H9 (cell line): ENCODE measurements at regions not wholly inside any gene's neighbourhood (a gene's known extent, or its start where the extent isn't known, plus 50 kb on each side); places are given as distances from the start of the nearest gene placed in this dataset.

Experiments
- DNase-seq: peaks from one replicate; pipeline ENCODE4 v3.0.0-alpha.2; 2017
- H2AFZ ChIP-seq: one replicate; pipeline ENCODE4 v1.6.1; 2013; ENCODE audit warnings: mild to moderate bottlenecking, low read length, control low read depth, moderate library complexity
- H2AK5ac ChIP-seq: 2 replicates; pipeline ENCODE4 v1.6.1; 2013; ENCODE audit warnings: low read length, control low read depth, mixed read lengths; ENCODE audit not compliant: insufficient read length
- H2BK120ac ChIP-seq: one replicate; pipeline ENCODE4 v1.6.1; 2013; ENCODE audit warnings: low read depth, mild to moderate bottlenecking, low read length, control low read depth, inconsistent platforms; ENCODE audit not compliant: poor library complexity, severe bottlenecking
- H2BK12ac ChIP-seq: 2 replicates; pipeline ENCODE4 v1.6.1; 2013; ENCODE audit warnings: low read length, control low read depth, mixed read lengths, low read depth; ENCODE audit not compliant: insufficient read length
- H2BK15ac ChIP-seq: 2 replicates; pipeline ENCODE4 v1.6.1; 2013; ENCODE audit warnings: low read depth, low read length, control low read depth
- H2BK20ac ChIP-seq: one replicate; pipeline ENCODE4 v1.6.1; 2013; ENCODE audit warnings: low read depth, mild to moderate bottlenecking, low read length, control low read depth, inconsistent platforms; ENCODE audit not compliant: poor library complexity, severe bottlenecking
- H2BK5ac ChIP-seq: 2 replicates; pipeline ENCODE4 v1.6.1; 2013; ENCODE audit warnings: low read length, control low read depth, mixed read lengths; ENCODE audit not compliant: insufficient read length
- H3K14ac ChIP-seq: 2 replicates; pipeline ENCODE4 v1.6.1; 2013; ENCODE audit warnings: low read length, control low read depth; ENCODE audit not compliant: insufficient read depth
- H3K18ac ChIP-seq: 2 replicates; pipeline ENCODE4 v1.6.1; 2013; ENCODE audit warnings: low read depth, mild to moderate bottlenecking, mixed read lengths, low read length, control low read depth; ENCODE audit not compliant: insufficient read length
- H3K23ac ChIP-seq: 2 replicates; pipeline ENCODE4 v1.6.1; 2013; ENCODE audit warnings: low read length, control low read depth, mixed read lengths, low read depth; ENCODE audit not compliant: insufficient read length
- H3K23me2 ChIP-seq: 2 replicates; pipeline ENCODE4 v1.6.1; 2013; ENCODE audit warnings: low read depth, mild to moderate bottlenecking, mixed read lengths, low read length, control low read depth; ENCODE audit not compliant: insufficient read length, poor library complexity, severe bottlenecking
- H3K27ac ChIP-seq: 2 replicates; pipeline ENCODE4 v1.5.1; 2013; ENCODE audit warnings: low read length, control low read depth, mixed read lengths, low read depth; ENCODE audit not compliant: insufficient read length
- H3K27me3 ChIP-seq: 2 replicates; pipeline ENCODE4 v1.6.1; 2013; ENCODE audit warnings: low read length, control low read depth, inconsistent platforms; ENCODE audit not compliant: insufficient read depth
- H3K4ac ChIP-seq: 2 replicates; pipeline ENCODE4 v1.6.1; 2013; ENCODE audit warnings: low read depth, mild to moderate bottlenecking, control low read depth, inconsistent platforms, low read length, moderate library complexity
- H3K4me1 ChIP-seq: 2 replicates; pipeline ENCODE4 v1.6.1; 2013; ENCODE audit warnings: low read length, control low read depth, inconsistent platforms; ENCODE audit not compliant: insufficient read depth
- H3K4me2 ChIP-seq: 2 replicates; pipeline ENCODE4 v1.6.1; 2013; ENCODE audit warnings: low read length, control low read depth, mixed read lengths; ENCODE audit not compliant: insufficient read length, insufficient read depth
- H3K56ac ChIP-seq: 2 replicates; pipeline ENCODE4 v1.6.1; 2013; ENCODE audit warnings: low read depth, mild to moderate bottlenecking, mixed read lengths, low read length, control low read depth; ENCODE audit not compliant: insufficient read length
- H3K79me1 ChIP-seq: 2 replicates; pipeline ENCODE4 v1.6.1; 2013; ENCODE audit warnings: low read depth, mild to moderate bottlenecking, moderate library complexity, low read length, control low read depth, inconsistent platforms; ENCODE audit not compliant: insufficient read depth, poor library complexity, severe bottlenecking
- H3K79me2 ChIP-seq: 2 replicates; pipeline ENCODE4 v1.6.1; 2013; ENCODE audit warnings: low read length, control low read depth, inconsistent platforms; ENCODE audit not compliant: insufficient read depth
- H3K9ac ChIP-seq: 2 replicates; pipeline ENCODE4 v1.6.1; 2013; ENCODE audit warnings: low read length, control low read depth, mixed read lengths; ENCODE audit not compliant: insufficient read length; ENCODE audit errors: extremely low read depth
- H3K9me3 ChIP-seq: one replicate; pipeline ENCODE4 v1.6.1; 2013; ENCODE audit warnings: low read depth, low read length, inconsistent platforms; ENCODE audit not compliant: control insufficient read depth
- H3T11ph ChIP-seq: one replicate; pipeline ENCODE4 v1.6.1; 2013; ENCODE audit warnings: mild to moderate bottlenecking, low read length, control low read depth, inconsistent platforms
- H4K20me1 ChIP-seq: one replicate; pipeline ENCODE4 v1.6.1; 2013; ENCODE audit not compliant: control insufficient read depth, insufficient read length, insufficient read depth
- H4K5ac ChIP-seq: 2 replicates; pipeline ENCODE4 v1.6.1; 2013; ENCODE audit warnings: low read depth, mild to moderate bottlenecking, mixed read lengths, low read length, control low read depth; ENCODE audit not compliant: insufficient read length
- H4K8ac ChIP-seq: replicated peaks from 2 replicates; pipeline ENCODE4 v1.6.1; 2013; ENCODE audit warnings: low read length, control low read depth, mixed read lengths, low read depth; ENCODE audit not compliant: insufficient read length
- H4K91ac ChIP-seq: 2 replicates; pipeline ENCODE4 v1.6.1; 2013; ENCODE audit warnings: low read depth, mild to moderate bottlenecking, moderate library complexity, mixed read lengths, low read length, control low read depth; ENCODE audit not compliant: insufficient read length
- H3K27ac Mint-ChIP-seq, 3 experiments: 2 replicates in 2 of 3; 3 replicates in 1 of 3; pipeline ENCODE4 v1.8.0; 2020 to 2021; ENCODE audit warnings: mixed read lengths in 3 of 3, mild to moderate bottlenecking in 1 of 3, moderate library complexity in 1 of 3
- H3K27me3 Mint-ChIP-seq: 2 replicates; pipeline ENCODE4 v1.8.0; 2021; ENCODE audit warnings: low read depth, mild to moderate bottlenecking, moderate library complexity, mixed read lengths
- H3K36me3 Mint-ChIP-seq, 3 experiments: 2 replicates in 2 of 3; 3 replicates in 1 of 3; pipeline ENCODE4 v1.8.0; 2020 to 2021; ENCODE audit warnings: low read depth in 3 of 3, mixed read lengths in 3 of 3; ENCODE audit not compliant: insufficient read depth in 1 of 3
- H3K4me1 Mint-ChIP-seq, 2 experiments: 2 replicates each; pipeline ENCODE4 v1.8.0; 2020; ENCODE audit warnings: mixed read lengths in 2 of 2
- H3K4me3 Mint-ChIP-seq, 2 experiments: 2 replicates in 1 of 2; 3 replicates in 1 of 2; pipeline ENCODE4 v1.8.0; 2020 to 2021; ENCODE audit warnings: mild to moderate bottlenecking in 2 of 2, mixed read lengths in 2 of 2, moderate library complexity in 1 of 2
- H3K9me3 Mint-ChIP-seq, 2 experiments: 2 replicates in 1 of 2; 3 replicates in 1 of 2; pipeline ENCODE4 v1.8.0; 2020; ENCODE audit warnings: mild to moderate bottlenecking in 2 of 2, mixed read lengths in 2 of 2, moderate library complexity in 1 of 2
- WGBS: extraction: QIAGEN DNeasy Blood & Tissue Kit; methylation state at CpG from one replicate; pipeline ENCODE4 v1.1.7; 2013; ENCODE audit warnings: missing lambda C conversion rate, low lambda C conversion rate, mixed read lengths; ENCODE audit not compliant: insufficient read length; ENCODE audit errors: extremely low coverage; 5-methylcytosine and 5-hydroxymethylcytosine counted together
- TF ChIP-seq, protein P1 (sequence below): fragments of 200-600 bp; sonication (generic); conservative IDR thresholded peaks from 3 replicates; pipeline ENCODE4 v1.8.0; 2021; ENCODE audit warnings: antibody characterized with exemption, mild to moderate bottlenecking

DNA sequence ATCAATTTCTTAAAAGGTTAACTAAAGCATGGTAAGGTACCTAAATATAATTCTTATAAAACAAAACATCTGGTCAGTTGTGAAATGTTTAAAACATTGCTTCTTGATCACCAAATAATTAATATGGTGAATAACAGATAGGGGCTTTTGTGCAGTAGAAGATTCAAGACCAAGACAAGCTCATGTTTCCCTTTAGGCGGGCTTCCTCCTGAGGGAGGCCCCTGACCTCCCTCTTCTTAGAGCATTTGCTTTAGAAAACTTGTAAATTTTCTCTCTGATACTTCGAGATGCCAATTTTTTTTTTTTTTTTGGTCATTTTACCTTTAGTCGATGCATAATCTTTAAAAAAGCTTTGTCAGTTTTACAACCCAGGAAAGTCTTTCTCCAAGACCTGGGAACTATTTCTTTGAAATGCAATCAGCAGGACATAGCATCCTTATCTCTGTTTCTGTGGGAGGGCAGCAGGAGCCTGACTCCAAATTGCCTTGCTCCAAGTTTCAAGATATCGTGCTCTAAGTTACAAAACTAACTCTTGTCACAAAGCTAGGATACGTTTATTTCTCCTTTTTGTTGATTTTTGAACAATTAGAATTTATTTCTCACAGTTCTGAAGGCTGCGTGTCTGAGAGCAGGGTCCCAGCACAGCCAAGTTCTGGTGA lies 66.6 kb upstream of the BICD1 start:
- WGBS, result no CpG with 5 or more reads among the region's 6 CpGs
- no peak overlapping the region for H3K27ac ChIP-seq
- Mint-ChIP-seq H3K4me3 (no peak overlapping the region), H3K27me3 (peaks cover 10% of the 10 kb centered on the region), H3K9me3 (peaks cover 26 to 29% of the 10 kb centered on the region in 2 experiments), H3K36me3 (peaks cover 11 to 25% (median 16%) of the 10 kb centered on the region in 3 experiments), H3K27ac (no peak overlapping the region; a peak in 1 of 7 replicates), H3K4me1 (peaks cover 21 to 25% of the 10 kb centered on the region in 2 experiments)
- H3K79me1 ChIP-seq, result no peaks in the 10 kb centered on the region
- DNase-seq, result no peak
- no peaks in the 10 kb centered on the region for H3K27me3 ChIP-seq
- H3K79me2 ChIP-seq, result no peaks in the 10 kb centered on the region
- TF ChIP-seq, protein P1, sequence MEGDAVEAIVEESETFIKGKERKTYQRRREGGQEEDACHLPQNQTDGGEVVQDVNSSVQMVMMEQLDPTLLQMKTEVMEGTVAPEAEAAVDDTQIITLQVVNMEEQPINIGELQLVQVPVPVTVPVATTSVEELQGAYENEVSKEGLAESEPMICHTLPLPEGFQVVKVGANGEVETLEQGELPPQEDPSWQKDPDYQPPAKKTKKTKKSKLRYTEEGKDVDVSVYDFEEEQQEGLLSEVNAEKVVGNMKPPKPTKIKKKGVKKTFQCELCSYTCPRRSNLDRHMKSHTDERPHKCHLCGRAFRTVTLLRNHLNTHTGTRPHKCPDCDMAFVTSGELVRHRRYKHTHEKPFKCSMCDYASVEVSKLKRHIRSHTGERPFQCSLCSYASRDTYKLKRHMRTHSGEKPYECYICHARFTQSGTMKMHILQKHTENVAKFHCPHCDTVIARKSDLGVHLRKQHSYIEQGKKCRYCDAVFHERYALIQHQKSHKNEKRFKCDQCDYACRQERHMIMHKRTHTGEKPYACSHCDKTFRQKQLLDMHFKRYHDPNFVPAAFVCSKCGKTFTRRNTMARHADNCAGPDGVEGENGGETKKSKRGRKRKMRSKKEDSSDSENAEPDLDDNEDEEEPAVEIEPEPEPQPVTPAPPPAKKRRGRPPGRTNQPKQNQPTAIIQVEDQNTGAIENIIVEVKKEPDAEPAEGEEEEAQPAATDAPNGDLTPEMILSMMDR, result no peak
- H3K4ac ChIP-seq, result no peak overlapping the region
- no peak overlapping the region for H4K5ac ChIP-seq
- no peak overlapping the region for H2AFZ ChIP-seq
- no peak overlapping the region for H2BK20ac ChIP-seq
- no peaks in the 10 kb centered on the region for H3K9me3 ChIP-seq
- H2BK15ac ChIP-seq, result no peak overlapping the region
- no peak overlapping the region for H3K23ac ChIP-seq
- H3K56ac ChIP-seq, result no peak overlapping the region
- no peak overlapping the region for H4K91ac ChIP-seq
- H3K23me2 ChIP-seq, result no peaks in the 10 kb centered on the region
- H2BK12ac ChIP-seq, result no peak overlapping the region
- H3K14ac ChIP-seq, result no peak overlapping the region
- H2AK5ac ChIP-seq, result no peak overlapping the region
- H4K20me1 ChIP-seq, result no peaks in the 10 kb centered on the region
- H4K8ac ChIP-seq, result no peak overlapping the region
- no peak overlapping the region for H2BK5ac ChIP-seq
- H3K4me2 ChIP-seq, result no peak overlapping the region
- H3T11ph ChIP-seq, result no peak overlapping the region
- H3K4me1 ChIP-seq, result peaks cover 3% of the 10 kb centered on the region; the same call in 1 of the 2 replicates
- H3K18ac ChIP-seq, result no peak overlapping the region
- no peak overlapping the region for H2BK120ac ChIP-seq
- no peak overlapping the region for H3K9ac ChIP-seq
